Dendritic cell treated with granulocyte-macrophage colony-stimulating factor and Interleukin-4, amounts not matched to agents 40 ng/mL and 50 ng/mL, for 4 days (primary cell): ENCODE measurements at regions not wholly inside any gene's neighbourhood (a gene's known extent, or its start where the extent isn't known, plus 50 kb on each side); places are given as distances from the start of the nearest gene placed in this dataset.

ENCODE experiments used
- H3K27ac Mint-ChIP-seq: one replicate; pipeline ENCODE4 v1.8.0; 2022; ENCODE audit warnings: mild to moderate bottlenecking, mixed read lengths
- H3K27me3 Mint-ChIP-seq: one replicate; pipeline ENCODE4 v1.8.0; 2022; ENCODE audit warnings: mild to moderate bottlenecking, mixed read lengths
- H3K36me3 Mint-ChIP-seq: one replicate; pipeline ENCODE4 v1.8.0; 2022; ENCODE audit warnings: low read depth, mixed read lengths
- H3K4me1 Mint-ChIP-seq: one replicate; pipeline ENCODE4 v1.8.0; 2022; ENCODE audit warnings: low read depth, mixed read lengths
- H3K4me3 Mint-ChIP-seq: one replicate; pipeline ENCODE4 v1.8.0; 2022; ENCODE audit warnings: mild to moderate bottlenecking, moderate library complexity, mixed read lengths
- H3K9me3 Mint-ChIP-seq: one replicate; pipeline ENCODE4 v1.8.0; 2022; ENCODE audit warnings: mixed read lengths
- intact Hi-C: fragments of 100-400 bp; cut with micrococcal nuclease; formaldehyde crosslinking; loops from one replicate; pipeline ENCODE4 v1.15.0; 2022

DNA sequence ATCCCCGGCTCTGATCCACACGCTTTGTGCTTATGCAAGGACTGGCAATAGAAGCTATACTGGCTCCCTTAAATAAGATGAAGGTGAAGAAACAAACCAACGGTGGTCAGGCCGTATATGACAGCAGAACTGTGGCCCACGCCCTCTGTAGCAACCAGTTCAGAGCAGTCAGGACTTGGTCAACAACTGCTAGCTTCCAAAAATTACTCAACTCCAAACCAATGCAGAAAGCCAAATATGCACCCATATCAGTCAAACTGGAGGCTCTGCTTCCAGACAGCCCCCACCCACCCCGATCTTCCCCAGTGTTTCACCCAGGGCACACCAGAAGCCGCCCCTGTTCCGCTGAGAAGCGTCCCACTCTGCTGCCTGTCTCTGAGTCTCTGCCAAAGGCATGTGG lies 222.3 kb upstream of the MGMT start:
- no peaks in the 10 kb centered on the region for H3K27me3 Mint-ChIP-seq
- no peak overlapping the region for H3K4me3 Mint-ChIP-seq
- H3K27ac Mint-ChIP-seq, result no peak overlapping the region
- no peaks in the 10 kb centered on the region for H3K36me3 Mint-ChIP-seq
- no peaks in the 10 kb centered on the region for H3K4me1 Mint-ChIP-seq
- intact Hi-C loops, result no loop called here
- no peaks in the 10 kb centered on the region for H3K9me3 Mint-ChIP-seq

DNA sequence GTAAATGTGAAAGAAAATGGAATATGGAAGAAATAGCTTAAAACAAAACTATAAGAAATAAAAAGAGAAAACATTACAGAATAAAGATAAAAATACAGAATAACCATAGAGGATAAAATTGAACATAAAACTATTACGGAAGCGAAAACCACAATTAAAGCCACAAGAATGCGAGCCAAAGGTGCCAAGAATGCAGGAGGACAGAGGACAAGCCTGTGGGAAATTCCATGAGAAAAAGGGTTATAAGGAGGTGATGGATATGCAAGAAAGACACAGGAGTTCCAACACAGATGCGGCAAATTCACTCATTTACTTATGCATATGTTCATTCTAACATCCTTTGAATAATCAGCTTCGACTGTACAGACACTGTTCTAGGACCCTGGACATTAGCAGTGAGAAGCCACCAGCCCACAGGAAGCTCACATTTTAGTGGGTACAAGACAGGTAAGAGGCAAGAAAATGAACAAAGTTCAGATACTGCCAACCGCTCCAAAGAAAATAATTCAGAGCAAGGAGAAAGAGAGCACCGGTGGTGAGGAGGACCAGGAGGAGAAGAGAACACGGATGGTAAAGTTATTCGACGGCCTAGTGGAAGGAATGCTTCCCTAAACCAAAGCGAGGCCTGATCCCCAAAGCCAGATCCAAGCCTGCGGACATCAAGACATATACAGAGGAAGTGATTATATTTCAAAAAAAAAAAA lies 213.7 kb upstream of the MGMT start:
- H3K9me3 Mint-ChIP-seq, result peaks cover 9% of the 10 kb centered on the region
- intact Hi-C loops, result no loop called here
- no peaks in the 10 kb centered on the region for H3K27me3 Mint-ChIP-seq
- H3K36me3 Mint-ChIP-seq, result no peaks in the 10 kb centered on the region
- H3K4me1 Mint-ChIP-seq, result no peaks in the 10 kb centered on the region
- no peak overlapping the region for H3K27ac Mint-ChIP-seq
- H3K4me3 Mint-ChIP-seq, result no peak overlapping the region

DNA sequence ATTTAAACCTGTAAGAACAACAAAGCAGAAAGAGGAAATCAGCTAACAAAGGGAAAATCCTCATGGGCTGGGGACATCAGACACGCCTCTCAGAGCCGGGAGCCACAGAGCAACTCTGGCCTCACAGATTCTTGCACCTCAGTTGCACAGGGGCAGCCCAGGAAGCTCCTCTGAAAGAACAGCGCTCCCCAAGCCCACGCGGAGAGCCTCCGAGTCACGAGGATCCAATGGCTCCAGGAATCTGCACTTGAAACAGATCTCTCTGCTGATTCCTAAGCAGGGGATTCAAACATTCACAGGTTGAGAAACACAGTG lies 213.2 kb upstream of the MGMT start:
- Mint-ChIP-seq H3K4me1 (no peaks in the 10 kb centered on the region), H3K27me3 (no peaks in the 10 kb centered on the region), H3K9me3 (peaks cover 9% of the 10 kb centered on the region), H3K4me3 (no peak overlapping the region), H3K27ac (no peak overlapping the region), H3K36me3 (no peaks in the 10 kb centered on the region)
- intact Hi-C loops, result no loop called here

DNA sequence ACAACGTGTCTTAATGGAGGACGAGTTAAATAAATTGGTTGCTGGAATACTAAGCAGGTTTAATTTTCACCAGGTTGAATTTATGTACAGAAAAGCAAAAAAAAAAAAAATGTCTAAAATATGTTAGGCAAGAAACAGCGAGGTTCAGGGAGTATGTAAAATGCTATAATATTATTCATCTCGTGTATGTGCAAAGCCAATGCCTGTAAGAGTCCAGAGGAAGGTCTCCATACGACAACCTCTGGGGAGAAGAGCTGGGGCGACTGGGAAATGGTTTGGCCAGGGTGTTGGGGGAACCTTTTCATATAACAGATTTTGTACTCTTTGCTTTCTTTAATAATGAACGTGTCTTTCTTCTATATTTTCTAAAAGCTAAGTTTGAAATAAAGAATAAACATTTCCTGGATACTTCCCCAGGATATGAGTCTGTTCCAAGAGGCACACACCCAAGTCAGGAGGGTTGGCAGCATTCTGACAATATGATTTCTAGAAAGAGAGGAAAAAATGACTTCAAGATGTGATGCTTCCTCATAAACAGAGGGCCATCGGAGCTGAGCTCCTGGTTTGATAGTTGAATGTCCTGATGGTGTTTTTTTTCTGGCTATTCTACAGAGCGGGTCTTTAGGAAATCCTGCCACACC lies 208.6 kb upstream of the MGMT start:
- H3K27ac Mint-ChIP-seq, result no peak overlapping the region
- intact Hi-C loops, result no loop called here
- no peaks in the 10 kb centered on the region for H3K9me3 Mint-ChIP-seq
- no peaks in the 10 kb centered on the region for H3K4me1 Mint-ChIP-seq
- no peak overlapping the region for H3K4me3 Mint-ChIP-seq
- H3K36me3 Mint-ChIP-seq, result no peaks in the 10 kb centered on the region
- H3K27me3 Mint-ChIP-seq, result no peaks in the 10 kb centered on the region

DNA sequence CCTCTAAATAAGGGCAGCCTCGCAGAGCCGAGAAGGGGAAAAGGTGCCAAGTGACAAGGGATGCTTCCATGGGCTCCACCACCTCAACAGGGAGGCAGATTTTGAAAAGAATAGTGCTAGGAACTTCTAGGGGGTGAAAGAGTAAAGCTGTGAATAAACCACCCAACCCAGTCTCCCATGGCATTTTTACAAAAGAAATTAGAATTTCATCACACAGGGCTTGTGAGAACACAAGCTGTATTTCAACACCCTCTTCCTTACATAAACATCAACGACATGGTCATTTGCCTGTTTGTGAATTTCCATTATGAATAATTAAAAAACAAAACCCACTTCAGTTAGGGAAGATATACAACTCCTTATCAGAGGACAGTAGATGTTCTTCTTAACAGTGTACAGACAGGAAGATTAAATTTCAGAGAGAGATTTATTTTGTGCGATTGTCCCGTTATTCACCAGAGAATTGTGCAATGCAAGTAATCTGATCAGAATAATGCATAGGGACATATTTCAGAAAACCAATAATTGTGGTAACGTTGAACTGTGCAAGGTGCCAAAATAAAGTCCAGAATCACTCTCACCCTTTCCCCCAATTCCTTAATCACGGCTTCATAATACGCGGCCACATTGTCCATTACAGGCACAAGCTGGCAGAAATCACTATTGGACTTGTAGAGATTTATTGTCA lies 207.8 kb upstream of the MGMT start:
- Mint-ChIP-seq H3K27ac (no peak overlapping the region), H3K4me1 (no peaks in the 10 kb centered on the region), H3K4me3 (no peak overlapping the region), H3K27me3 (no peaks in the 10 kb centered on the region), H3K9me3 (no peaks in the 10 kb centered on the region), H3K36me3 (no peaks in the 10 kb centered on the region)
- intact Hi-C loops, result no loop called here

DNA sequence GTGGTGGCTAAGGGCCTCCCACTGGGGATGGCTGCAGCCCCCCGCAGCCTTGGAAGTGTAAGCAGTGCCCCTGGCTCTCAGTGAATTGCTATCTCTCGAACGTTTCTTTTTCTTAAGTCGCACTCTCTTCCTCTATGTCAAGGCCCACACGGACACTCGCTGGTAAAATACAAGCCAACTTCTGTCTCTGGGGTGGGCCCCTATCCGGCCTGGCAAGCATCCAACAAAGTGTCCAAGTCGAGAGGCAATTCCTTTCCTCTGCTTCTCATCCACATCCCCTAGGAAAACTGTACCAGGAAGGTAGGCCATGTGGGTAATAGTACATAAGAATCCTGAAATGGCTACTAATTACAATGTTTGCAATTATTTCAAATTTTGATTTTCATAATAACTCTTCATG lies 194.9 kb upstream of the MGMT start:
- peaks cover 2% of the 10 kb centered on the region for H3K27me3 Mint-ChIP-seq
- H3K36me3 Mint-ChIP-seq, result no peaks in the 10 kb centered on the region
- H3K9me3 Mint-ChIP-seq, result no peaks in the 10 kb centered on the region
- H3K27ac Mint-ChIP-seq, result no peak overlapping the region
- no peak overlapping the region for H3K4me3 Mint-ChIP-seq
- H3K4me1 Mint-ChIP-seq, result no peaks in the 10 kb centered on the region
- intact Hi-C loops, result no loop called here

DNA sequence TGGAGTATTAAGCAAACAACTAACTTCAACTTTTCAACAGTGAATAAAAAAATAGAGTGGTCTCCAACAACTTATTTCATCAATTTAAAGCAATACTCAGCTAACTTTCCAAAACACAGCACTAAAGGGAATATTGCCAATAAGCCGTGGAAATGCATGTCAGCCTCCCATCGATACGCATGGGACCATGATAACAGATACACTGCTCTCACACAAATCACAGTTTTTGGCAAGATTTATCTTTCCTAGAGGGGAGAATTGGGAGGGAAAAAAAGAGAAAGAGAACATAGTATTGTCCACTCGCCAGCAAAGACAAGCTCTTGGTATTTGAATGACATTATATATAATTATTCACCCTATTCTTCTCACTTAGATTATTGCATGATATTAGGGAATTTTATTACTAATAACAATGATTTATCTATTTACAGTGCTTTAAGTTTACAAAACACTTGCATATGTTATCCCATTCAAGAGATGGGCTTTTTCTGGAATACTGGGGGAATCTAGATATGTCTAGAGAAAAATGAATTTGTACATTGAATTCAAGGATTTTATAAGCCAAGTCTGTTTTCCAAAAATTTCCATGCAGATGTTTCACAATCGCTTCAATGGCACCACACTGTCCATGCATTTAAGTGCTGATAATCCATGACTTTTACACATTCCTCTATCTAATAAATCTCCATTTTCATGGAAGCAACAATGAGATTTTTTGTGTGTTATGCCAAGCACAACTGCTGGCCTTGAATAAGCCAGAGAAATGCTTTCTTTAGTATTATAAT lies 194.0 kb upstream of the MGMT start:
- Mint-ChIP-seq H3K36me3 (no peaks in the 10 kb centered on the region), H3K9me3 (no peaks in the 10 kb centered on the region)

DNA sequence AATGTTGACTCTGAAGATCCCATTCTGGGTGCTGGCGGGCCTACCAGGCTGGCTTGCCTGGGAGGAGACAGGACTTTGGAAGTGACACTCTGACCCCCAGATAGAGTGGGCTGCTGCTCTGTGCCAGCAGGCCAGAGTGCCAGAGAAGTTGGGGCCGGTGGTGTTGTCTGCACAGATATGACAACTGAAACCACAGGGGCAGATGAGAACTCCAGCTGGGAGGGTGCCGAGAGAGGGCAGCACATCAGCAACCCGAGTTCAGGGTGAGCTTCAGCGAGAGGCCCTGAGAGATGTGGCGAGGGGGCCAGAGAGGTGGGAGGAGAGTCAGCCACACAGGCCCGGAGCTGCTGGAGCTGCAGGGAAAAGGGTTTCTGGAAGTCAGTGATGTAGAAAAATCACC lies 193.2 kb upstream of the MGMT start:
- no peak overlapping the region for H3K27ac Mint-ChIP-seq
- H3K27me3 Mint-ChIP-seq, result peaks cover 2% of the 10 kb centered on the region
- H3K4me3 Mint-ChIP-seq, result no peak overlapping the region
- intact Hi-C loops, result no loop called here
- no peaks in the 10 kb centered on the region for H3K9me3 Mint-ChIP-seq
- H3K4me1 Mint-ChIP-seq, result no peaks in the 10 kb centered on the region
- H3K36me3 Mint-ChIP-seq, result no peaks in the 10 kb centered on the region

More for the DNA sequence above, 194.0 kb upstream of the MGMT start:
- intact Hi-C loops, result no loop called here
- H3K4me1 Mint-ChIP-seq, result no peaks in the 10 kb centered on the region
- no peak overlapping the region for H3K4me3 Mint-ChIP-seq
- no peak overlapping the region for H3K27ac Mint-ChIP-seq
- H3K27me3 Mint-ChIP-seq, result peaks cover 2% of the 10 kb centered on the region

DNA sequence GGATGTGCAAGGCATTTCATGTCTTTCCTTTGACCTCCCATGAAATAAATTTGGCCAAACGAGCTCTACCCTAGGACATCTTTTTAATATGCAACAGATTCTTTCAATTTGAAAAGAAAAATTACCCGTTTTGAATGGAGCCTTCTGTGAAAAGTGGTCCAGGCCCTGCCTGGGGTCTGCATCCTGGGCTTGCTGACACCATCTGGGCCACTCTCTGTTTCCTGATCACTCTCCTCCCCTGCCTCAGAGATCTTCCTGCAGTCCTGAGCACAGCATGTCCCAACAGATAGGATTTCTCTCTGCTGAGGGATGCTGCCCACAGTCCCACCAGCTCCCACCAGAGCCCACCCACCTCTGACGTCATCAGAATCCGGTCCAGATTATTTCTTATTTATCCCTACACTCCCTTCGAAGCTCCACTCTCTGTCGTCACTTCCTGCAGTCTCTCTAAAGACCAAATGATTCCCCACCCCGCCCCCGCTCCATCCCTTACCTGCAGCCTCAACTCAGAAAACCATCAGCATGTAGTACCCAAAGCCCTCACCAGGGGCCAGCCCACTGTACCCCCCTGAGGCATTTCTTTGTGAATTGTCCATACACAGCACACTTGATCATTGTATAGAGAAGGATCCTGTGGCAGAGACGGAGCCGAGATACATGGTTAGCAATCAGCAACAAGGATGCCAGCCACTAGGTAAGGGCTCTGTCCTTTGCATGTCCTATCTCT lies 192.1 kb upstream of the MGMT start:
- intact Hi-C loops, result no loop called here

DNA sequence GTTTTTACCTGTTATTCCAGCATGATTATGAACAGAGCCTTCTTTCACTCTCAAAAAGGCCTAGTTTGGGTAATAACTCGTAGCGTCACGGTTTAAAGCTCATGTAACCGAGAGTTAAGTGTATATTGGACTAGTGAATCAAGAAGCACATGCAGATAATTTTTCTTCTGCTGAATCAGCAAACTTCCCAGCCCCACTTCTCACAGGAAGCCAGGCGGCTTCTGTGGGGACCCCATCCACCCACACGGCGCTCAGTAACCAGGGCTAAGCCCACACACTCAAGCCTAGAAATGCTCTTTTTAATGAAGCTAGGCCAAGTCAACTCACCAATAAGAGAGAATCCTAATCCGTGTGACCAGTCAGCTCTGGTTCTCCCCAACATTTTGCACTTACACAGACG lies 191.2 kb upstream of the MGMT start:
- Mint-ChIP-seq H3K9me3 (no peaks in the 10 kb centered on the region), H3K4me1 (no peaks in the 10 kb centered on the region), H3K4me3 (no peak overlapping the region), H3K27me3 (peaks cover 2% of the 10 kb centered on the region), H3K36me3 (no peaks in the 10 kb centered on the region), H3K27ac (no peak overlapping the region)
- intact Hi-C loops, result no loop called here

More for the DNA sequence above, 192.1 kb upstream of the MGMT start:
- Mint-ChIP-seq H3K4me1 (no peaks in the 10 kb centered on the region), H3K9me3 (no peaks in the 10 kb centered on the region), H3K27me3 (peaks cover 2% of the 10 kb centered on the region), H3K27ac (no peak overlapping the region), H3K36me3 (no peaks in the 10 kb centered on the region), H3K4me3 (no peak overlapping the region)

DNA sequence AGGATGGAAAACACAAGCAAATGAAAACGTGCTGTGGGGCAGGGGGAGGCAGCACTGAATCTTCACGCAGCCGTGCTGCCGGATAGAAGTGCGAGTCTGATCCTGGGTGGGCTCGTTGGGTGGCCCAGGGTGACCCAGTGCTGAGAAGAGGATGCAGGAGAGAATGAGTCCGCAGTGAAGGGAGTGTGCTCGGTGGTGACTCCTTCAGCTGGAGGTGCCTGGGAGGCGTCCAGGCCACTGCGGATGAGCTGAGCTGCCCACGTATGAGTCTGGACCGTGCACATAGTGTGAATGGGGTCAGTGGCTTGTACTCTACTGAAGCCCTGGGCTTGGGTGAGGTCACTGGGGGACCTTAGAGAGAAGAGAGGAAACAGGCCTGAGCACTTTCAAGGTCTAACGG lies 190.0 kb upstream of the MGMT start:
- H3K9me3 Mint-ChIP-seq, result peaks cover 10% of the 10 kb centered on the region
- no peak overlapping the region for H3K27ac Mint-ChIP-seq
- no peak overlapping the region for H3K4me3 Mint-ChIP-seq
- no peaks in the 10 kb centered on the region for H3K36me3 Mint-ChIP-seq
- H3K4me1 Mint-ChIP-seq, result no peaks in the 10 kb centered on the region
- peaks cover 2% of the 10 kb centered on the region for H3K27me3 Mint-ChIP-seq
- intact Hi-C loops, result no loop called here

DNA sequence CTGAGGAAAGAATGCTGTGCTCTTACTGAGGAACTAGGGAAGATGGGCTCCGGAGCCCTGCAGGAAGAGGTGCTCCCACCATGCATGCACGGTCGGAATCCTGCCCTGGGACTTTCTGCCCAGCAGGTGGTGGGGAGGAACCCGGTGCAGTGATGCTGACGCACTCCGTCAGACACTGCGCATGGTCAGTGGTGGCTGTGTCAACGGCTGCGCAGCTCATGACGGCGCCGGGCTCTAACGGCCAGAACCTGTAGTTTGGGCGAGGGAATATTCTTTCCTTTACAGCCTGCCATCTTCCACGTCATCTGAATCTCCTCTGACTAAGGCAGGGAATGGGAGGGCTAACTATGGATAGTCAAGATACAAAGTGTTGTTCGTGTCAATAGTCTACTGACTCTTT lies 189.2 kb upstream of the MGMT start:
- H3K27me3 Mint-ChIP-seq, result peaks cover 2% of the 10 kb centered on the region

DNA sequence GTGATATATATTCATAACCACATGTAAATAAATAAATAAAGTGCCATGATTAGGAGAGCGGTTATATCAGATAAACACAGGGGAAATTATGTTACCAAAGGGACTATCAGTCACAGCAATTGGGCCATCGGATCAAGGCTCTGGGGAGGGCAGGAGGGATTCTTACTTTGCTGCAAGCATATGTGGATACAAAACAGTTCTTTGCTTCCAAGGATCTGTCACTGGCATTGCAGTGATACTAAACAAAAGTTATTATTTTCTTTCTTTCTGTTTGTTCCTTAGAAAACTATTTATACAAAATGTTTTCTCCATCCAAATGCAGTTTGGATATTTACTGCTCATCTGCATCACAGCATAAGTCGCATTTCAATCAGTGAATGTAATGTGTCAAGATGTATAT lies 188.4 kb upstream of the MGMT start:
- intact Hi-C loops, result no loop called here
- peaks cover 14% of the 10 kb centered on the region for H3K9me3 Mint-ChIP-seq
- peaks cover 2% of the 10 kb centered on the region for H3K27me3 Mint-ChIP-seq
- H3K4me1 Mint-ChIP-seq, result no peaks in the 10 kb centered on the region
- H3K4me3 Mint-ChIP-seq, result no peak overlapping the region
- no peak overlapping the region for H3K27ac Mint-ChIP-seq
- H3K36me3 Mint-ChIP-seq, result no peaks in the 10 kb centered on the region

More for the DNA sequence above, 189.2 kb upstream of the MGMT start:
- Mint-ChIP-seq H3K9me3 (peaks cover 14% of the 10 kb centered on the region), H3K27ac (no peak overlapping the region), H3K4me3 (no peak overlapping the region), H3K36me3 (no peaks in the 10 kb centered on the region), H3K4me1 (no peaks in the 10 kb centered on the region)
- intact Hi-C loops, result no loop called here
